ENCODE measurements at regions not wholly inside any gene's neighbourhood (a gene's known extent, or its start where the extent isn't known, plus 50 kb on each side); places are given as distances from the start of the nearest gene placed in this dataset.

- no peak for DNase-seq (ENCODE audit: extremely low read depth in 1 of 2, low read depth in 1 of 2)
Measured at GRCh38 chr4:57633212-57633859, 523.2 kb upstream of the IGFBP7 start.

- DNase-seq (ENCODE audit: extremely low read depth in 1 of 2, low read depth in 1 of 2), result no peak
Measured at GRCh38 chr4:57632564-57632963, 522.4 kb upstream of the IGFBP7 start.

GRCh38 chr4:57631147-57631546, 521.0 kb upstream of the IGFBP7 start:
- DNase-seq (ENCODE audit: extremely low read depth in 1 of 2, low read depth in 1 of 2), result no peak

- no peak for DNase-seq (ENCODE audit: extremely low read depth in 1 of 2, low read depth in 1 of 2)
Measured at GRCh38 chr4:57628004-57628403, 517.8 kb upstream of the IGFBP7 start.

- DNase-seq (ENCODE audit: extremely low read depth in 1 of 2, low read depth in 1 of 2), result no peak
Measured at GRCh38 chr4:57614257-57614932, 504.2 kb upstream of the IGFBP7 start.

- DNase-seq (ENCODE audit: extremely low read depth in 1 of 2, low read depth in 1 of 2), result no peak
Measured at GRCh38 chr4:57612279-57612678, 502.1 kb upstream of the IGFBP7 start.

- no peak for DNase-seq (ENCODE audit: extremely low read depth in 1 of 2, low read depth in 1 of 2)
Measured at GRCh38 chr4:57607566-57608180, 497.5 kb upstream of the IGFBP7 start.

GRCh38 chr4:57605376-57605775, 495.2 kb upstream of the IGFBP7 start:
- DNase-seq (ENCODE audit: extremely low read depth in 1 of 2, low read depth in 1 of 2), result no peak

GRCh38 chr4:57602141-57602540, 492.0 kb upstream of the IGFBP7 start:
- DNase-seq (ENCODE audit: extremely low read depth in 1 of 2, low read depth in 1 of 2), result no peak

- DNase-seq (ENCODE audit: extremely low read depth in 1 of 2, low read depth in 1 of 2), result no peak
Measured at GRCh38 chr4:57591073-57591472, 480.9 kb upstream of the IGFBP7 start.

GRCh38 chr4:57588557-57588956, 478.4 kb upstream of the IGFBP7 start:
- DNase-seq (ENCODE audit: extremely low read depth in 1 of 2, low read depth in 1 of 2), result no peak

GRCh38 chr4:57580710-57581599, 470.8 kb upstream of the IGFBP7 start:
- no peak for DNase-seq (ENCODE audit: extremely low read depth in 1 of 2, low read depth in 1 of 2)

GRCh38 chr4:57575426-57575825, 465.2 kb upstream of the IGFBP7 start:
- no peak for DNase-seq (ENCODE audit: extremely low read depth in 1 of 2, low read depth in 1 of 2)

GRCh38 chr4:57554556-57555092, 444.4 kb upstream of the IGFBP7 start:
- DNase-seq (ENCODE audit: extremely low read depth in 1 of 2, low read depth in 1 of 2), result no peak

- no peak for DNase-seq (ENCODE audit: extremely low read depth in 1 of 2, low read depth in 1 of 2)
Measured at GRCh38 chr4:57553728-57554127, 443.5 kb upstream of the IGFBP7 start.

- DNase-seq (ENCODE audit: extremely low read depth in 1 of 2, low read depth in 1 of 2), result no peak
Measured at GRCh38 chr4:57550198-57550597, 440.0 kb upstream of the IGFBP7 start.

- no peak for DNase-seq (ENCODE audit: extremely low read depth in 1 of 2, low read depth in 1 of 2)
Measured at GRCh38 chr4:57548856-57549255, 438.7 kb upstream of the IGFBP7 start.

GRCh38 chr4:57544811-57545654, 434.8 kb upstream of the IGFBP7 start:
- DNase-seq (ENCODE audit: extremely low read depth in 1 of 2, low read depth in 1 of 2), result no peak

GRCh38 chr4:57504797-57505530, 394.8 kb upstream of the IGFBP7 start:
- no peak for DNase-seq (ENCODE audit: extremely low read depth in 1 of 2, low read depth in 1 of 2)
